ENCODE measurements at regions not wholly inside any gene's neighbourhood (a gene's known extent, or its start where the extent isn't known, plus 50 kb on each side); places are given as distances from the start of the nearest gene placed in this dataset.

- peak; percentile 70 for DNase-seq
Observed at GRCh38 chr1:234725177-234726132, 115.5 kb upstream of the IRF2BP2 start.

- no peak for DNase-seq
Observed at GRCh38 chr1:234724516-234725176, 114.7 kb upstream of the IRF2BP2 start.

DNA sequence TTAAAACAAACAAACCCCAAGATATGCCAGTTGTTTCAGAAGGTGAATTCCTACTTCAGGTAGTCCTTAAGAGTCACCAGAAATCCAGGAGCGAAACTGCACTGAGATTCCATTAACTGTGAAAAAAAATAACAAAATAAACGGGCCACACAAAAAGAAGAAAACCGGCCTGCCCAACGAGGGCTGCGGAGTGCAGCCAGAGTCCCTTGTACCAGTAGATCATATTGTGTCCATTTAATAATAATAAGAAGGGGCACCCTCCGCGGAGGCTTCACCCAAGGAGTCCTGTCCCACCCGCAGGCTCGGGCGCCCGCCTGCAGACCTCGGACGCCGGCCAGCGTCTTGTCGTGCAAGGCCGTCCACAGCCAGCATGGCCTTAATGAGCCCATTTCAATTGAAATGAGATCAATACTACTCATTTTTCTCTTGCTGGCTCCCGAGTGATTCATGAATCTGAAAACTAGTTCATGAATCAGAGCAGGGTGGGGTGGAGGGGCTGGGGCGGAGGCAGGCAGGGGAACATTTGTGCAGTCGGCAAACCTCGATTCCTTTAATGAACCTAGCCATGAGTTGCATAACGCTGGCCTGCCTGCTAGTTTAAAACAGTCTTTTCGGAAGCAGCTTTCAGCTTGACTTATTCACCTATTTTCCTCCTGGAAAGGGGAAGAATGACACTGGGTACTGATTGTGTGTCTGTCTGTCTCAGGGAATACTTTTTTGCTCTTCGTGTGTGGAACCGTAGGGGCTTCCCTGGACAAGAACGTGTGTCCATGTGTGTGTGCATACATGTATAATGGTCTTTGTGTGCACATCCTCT, 113.1 kb upstream of the IRF2BP2 start:
- DNase-seq = no peak

- no peak for DNase-seq
Observed at GRCh38 chr1:234722270-234722704, 112.3 kb upstream of the IRF2BP2 start.

DNA sequence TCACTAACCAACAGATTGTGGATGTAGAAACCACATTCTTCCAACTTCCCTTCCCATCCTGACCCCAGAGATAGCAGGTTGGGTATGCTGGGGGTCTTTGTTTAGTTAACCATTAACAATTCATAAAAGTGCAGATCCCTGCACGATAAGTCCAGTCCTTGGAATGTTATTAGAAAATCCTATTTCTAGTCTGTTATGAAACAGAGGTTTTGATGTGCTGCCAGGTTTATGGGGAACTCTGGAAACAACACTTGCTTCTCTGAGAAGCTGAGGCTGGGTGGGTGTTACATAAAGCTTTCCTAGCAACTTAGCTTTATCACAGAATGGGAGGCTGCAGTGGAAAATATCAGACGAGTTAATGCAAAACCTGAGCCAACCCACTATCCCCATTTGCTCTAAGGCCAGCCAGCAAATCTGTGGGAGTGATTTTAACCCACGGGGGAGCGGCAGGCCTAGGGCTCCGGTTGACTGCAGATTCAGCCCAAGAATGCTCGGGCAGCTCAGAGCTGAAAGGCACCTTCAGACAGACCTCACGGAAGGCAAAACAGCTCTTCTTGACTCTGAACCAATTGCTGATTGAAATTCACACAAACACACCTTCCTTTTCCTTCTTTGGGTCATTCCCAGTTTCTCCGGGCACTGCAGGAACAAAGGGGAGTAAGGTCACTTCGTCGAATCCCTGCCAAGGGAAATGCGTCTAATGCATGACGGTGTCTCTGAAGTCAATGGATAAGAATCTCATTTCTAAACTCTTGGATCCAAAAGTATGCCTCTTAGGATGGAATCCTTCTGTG, 111.7 kb upstream of the IRF2BP2 start:
- DNase-seq = no peak

DNA sequence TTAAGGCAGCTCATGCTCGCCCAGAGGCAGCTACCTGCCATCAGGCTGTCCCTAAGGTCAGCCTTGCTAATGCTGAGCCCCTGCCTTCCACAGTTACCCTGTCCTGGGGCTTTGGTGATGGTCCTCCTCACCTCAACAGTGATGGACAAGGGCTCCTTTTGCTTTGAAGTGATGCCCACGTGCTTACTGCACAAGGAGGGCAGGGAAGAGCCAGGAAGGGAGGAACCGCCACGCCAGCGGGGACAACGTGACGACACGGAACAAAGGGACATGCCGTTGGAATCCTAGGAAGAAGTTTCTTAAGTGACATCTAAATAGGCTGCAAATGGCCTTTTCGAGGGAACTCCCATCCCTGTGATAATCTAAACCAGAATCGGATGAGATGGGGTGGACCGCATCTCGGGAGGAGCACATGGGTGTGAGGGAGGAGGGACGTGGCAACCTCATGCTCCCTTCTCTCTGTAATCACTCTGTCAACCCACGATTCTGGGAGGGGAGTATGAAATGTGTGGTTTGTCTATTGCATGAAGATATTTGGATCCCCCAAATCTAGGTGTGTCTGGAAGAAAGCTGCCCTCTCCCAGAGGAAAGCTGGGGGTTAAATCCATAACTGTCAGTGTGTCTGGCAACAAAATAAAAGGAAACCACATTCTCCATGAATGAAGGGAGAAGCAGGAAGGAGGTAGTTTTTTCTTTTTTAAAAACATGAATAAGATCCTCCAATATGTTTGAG, 110.9 kb upstream of the IRF2BP2 start:
- DNase-seq = no peak

DNA sequence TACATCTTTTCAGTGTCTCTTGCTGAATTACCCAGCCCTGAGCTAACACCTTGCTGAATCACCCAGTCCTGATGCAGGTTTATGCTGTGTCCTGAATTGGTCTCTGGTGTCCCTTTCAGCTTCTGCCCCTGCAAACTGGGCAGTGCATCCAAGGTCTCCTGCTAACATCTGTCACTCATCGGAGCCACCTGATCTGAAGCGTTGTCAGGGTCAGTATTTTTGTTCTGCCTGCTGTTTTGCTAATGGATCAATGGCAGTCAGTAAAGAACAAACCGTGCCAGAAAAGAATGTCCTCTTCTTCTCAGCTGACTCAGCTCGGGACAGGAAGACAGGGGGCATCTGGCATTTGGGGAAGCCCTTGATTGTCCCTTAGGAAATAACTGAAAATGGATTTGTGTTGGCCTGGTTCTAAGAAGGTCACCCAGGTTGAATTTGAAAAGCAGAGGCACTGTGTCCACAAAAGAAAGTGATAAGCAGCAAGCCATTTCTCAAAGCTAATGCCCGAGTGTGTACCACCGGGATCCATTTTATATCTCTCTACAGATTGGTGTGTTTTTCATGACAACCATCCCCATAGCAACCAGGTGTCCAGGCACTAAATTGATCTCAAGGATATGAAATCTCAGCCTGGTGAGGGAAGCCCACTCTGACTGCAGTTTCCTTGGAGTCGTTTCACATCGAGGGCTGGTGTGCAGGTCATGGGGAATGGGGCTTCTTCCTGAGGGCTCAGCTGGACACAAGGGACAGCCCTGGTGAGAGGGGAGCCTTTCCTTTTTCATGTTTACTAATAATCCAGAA, 109.7 kb upstream of the IRF2BP2 start:
- no peak for DNase-seq

DNA sequence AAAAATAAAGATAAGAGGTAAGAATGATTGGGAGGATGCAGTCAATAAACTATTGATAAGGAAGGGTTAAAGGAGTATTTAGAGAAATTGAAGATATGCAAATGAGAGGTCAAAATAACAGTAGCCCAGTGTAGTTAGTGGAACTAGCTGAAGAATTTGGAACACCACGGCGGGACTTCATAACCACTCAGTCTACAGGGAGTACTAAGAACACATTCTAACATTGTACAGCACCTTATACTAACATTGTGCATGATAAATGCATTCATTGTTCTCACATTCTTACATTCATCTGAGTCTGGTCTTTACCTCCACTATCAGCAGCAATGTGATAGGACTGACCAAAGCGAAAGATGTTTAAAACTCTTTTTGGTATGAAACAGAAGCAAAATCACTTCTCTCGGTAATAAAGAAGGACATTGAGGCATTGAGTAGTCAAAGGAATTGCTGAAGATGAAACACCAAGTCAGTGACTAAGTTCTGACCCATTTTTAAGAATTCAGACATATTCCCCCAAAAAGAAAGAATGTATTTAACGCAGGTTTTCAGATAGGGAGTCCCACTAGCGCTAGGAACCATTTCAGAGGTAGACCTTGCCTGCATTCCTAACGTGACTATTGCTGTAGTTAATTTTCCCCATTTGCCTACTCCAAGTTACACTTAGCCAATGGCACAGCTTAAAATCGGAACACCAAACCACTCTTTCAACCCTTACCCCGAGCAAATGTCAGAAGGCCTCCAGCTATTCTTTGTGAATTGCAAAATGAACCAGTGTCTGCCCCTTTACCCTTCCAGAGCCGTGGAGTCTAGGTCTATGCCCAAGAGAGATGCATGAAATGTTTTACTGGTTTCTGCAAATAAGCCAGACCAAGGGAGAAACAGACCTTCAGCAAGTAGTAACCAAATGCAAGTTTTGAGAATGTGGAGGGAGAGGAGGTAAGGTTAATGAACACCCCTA, 108.8 kb upstream of the IRF2BP2 start:
- DNase-seq = no peak

DNA sequence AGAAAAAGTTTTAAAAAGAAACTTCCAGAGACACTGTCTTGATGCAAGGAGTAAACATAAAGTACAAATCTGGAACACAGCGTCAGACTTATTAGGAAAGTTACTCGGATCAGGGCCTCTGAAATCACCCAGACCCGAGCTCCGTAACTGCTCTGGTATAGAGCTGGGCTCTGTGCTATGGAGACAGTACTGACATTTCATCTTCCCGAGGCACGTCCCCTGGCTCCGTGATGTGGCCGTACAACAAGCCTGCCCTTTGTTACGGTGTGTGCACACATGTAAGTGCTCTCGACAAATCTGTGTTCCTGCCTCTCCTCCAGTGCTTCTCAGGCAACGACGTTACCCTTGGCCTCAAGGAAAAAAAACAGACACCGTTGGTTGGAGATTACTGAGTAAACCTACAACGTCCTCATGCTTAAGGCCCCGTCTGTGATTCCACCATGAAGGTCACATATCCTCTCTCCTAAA, 107.0 kb upstream of the IRF2BP2 start:
- no peak for DNase-seq

- no peak for DNase-seq
Observed at GRCh38 chr1:234715252-234716014, 105.5 kb upstream of the IRF2BP2 start.

- DNase-seq = no peak
Observed at GRCh38 chr1:234713859-234714258, 103.9 kb upstream of the IRF2BP2 start.

- DNase-seq = no peak
Observed at GRCh38 chr1:234713440-234713839, 103.5 kb upstream of the IRF2BP2 start.

- no peak for DNase-seq
Observed at GRCh38 chr1:234712891-234713305, 102.9 kb upstream of the IRF2BP2 start.

DNA sequence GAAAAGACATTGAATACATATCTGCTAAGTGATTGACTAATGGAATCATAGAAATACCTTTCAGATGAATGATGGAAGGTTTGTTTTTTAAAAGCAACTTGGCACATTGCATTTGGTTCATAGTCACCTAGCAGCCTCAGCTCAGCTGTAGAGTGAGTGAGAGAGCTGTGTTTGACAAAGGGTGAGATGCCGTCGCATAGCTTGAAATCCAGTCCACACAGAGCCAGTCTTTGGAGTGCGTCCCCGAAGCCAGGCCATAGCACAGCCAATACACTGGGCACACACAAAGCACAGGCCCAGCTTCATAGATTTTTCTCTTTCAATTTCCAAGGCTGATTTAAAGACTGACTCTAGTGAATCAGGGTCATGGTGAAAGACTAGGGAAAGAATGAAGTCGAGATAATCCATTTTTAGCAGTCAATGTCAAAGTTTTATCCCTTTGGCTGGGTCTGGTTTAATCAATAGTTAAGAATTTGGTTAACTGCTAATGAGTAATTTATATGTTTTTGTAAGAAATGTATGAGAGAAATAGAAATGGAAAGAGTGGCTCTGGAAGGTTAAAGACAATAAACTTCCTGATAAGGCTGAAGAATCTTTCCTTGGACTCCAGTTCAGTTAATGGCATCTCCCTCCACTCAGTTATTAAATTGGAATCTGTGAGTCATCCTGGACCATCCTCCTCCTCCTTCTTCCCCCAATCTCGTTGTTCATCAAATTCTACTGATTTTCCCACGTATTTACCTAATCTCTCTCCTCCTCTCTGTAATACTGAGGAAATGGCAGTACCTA, 101.2 kb upstream of the IRF2BP2 start:
- no peak for DNase-seq

GRCh38 chr1:234710381-234710780, 100.4 kb upstream of the IRF2BP2 start:
- DNase-seq = no peak

DNA sequence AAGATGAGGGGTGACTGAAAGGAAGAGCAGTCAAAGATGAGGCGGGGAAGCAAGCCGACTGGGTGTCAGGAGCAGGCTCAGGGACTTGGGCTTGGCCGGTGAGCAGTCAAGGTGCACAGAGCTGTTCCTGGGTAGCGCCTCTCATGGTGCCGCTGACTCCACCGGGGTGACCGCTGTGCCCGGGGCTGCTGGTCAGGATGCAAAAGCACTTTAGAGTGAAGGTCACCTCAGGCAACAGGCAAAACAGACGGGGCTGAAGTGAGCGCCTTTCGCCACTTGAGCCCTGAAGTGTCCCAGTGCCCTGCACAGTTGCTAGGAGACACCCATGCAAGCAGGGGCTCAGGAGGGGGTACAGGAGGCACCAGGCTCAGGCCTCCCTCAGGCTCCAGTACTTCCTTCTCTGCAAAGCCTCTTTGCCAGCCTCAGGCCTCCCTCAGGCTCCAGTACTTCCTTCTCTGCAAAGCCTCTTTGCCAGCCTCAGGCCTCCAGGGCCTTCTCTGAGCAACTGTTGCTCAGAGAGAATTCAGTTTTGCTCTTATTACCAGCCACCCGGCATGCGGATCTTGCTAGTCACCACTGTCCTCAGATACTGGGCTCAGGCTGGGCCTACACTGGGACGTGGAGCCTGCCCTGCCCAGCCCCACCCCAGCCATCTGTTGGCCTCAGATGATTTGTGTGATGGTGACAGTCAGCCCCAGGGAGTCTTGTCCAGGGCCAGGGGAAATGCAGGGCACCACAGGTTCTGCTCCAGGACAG, 99.7 kb upstream of the IRF2BP2 start:
- DNase-seq = no peak

Data from CD4-positive, alpha-beta T cell treated with Interleukin-10 for 1 hour (primary cell).